ENCODE measurements at regions not wholly inside any gene's neighbourhood (a gene's known extent, or its start where the extent isn't known, plus 50 kb on each side); places are given as distances from the start of the nearest gene placed in this dataset.

DNA sequence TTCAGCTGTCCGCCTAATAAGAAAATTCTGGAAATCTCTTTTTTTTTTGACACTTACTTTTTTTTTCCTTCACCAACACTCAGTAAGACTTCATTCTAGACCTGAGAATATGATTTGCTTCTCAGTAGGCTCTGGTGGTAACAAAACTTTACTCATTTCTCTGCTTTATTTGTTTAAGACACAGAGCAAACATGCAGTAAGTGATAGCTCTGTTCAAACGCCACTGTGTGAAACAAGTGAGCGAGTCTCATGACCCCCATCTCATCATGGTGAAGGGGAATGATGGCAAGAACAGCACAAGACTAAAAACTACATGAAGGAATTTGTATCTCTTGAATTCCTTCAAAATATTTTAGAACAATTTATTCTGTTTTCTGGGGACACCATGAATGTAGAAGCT is 541.6 kb upstream of the POU3F2 start:
- TF ChIP-seq POLR2A (IDR thresholded peaks at IDR 0.05; ENCODE audit: low read depth, low read length) (no peak), POLR2AphosphoS5 (IDR thresholded peaks at IDR 0.05; ENCODE audit: low read depth, low read length) (no peak), TAF1 (IDR thresholded peaks at IDR 0.05; ENCODE audit: low read depth, low read length) (no peak)
